NCI-H2227 (cell line): ENCODE measurements at regions not wholly inside any gene's neighbourhood (a gene's known extent, or its start where the extent isn't known, plus 50 kb on each side); places are given as distances from the start of the nearest gene placed in this dataset.

Source experiments
- DNase-seq: peaks from one replicate; lab custom pipeline; 2025; ENCODE audit not compliant: unreplicated experiment; lab: John Stamatoyannopoulos, UW

DNA sequence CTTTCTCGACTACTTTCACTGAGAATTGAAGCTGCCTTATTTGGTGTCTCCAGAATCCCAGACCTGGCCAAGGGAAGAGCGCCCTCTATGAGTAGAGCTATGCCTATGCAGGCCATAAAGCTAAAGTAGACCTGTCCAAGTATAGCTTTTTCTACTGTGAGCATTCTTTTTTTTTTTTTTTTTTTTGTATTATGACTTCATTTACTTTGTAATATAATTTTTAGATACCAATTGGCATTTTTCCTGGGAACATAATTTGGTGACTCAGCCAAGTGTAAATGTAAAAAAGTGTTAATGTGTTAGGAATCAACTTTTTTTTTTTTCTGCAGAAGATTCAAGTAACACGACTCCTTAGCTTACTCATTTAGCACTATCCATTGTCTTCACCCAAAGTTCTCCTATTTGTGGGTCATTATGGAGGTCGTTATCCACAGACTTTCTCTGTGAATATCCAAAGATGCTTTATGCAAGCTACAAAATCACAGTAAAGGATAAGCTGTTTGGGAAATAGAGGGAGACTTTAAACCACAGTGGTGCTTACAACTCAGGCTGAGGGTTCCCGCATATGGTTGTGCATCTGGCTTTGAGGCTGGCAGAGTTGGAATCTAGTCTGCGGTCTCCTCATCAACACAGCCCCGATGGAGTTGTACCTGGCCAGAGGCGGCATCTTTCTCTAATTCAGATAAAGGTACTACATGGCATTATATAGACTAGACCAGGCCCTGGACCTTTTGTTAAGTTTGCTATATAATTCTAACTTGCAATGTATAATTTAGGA, 1040.2 kb upstream of the SORCS1 start:
- no peak for DNase-seq

DNA sequence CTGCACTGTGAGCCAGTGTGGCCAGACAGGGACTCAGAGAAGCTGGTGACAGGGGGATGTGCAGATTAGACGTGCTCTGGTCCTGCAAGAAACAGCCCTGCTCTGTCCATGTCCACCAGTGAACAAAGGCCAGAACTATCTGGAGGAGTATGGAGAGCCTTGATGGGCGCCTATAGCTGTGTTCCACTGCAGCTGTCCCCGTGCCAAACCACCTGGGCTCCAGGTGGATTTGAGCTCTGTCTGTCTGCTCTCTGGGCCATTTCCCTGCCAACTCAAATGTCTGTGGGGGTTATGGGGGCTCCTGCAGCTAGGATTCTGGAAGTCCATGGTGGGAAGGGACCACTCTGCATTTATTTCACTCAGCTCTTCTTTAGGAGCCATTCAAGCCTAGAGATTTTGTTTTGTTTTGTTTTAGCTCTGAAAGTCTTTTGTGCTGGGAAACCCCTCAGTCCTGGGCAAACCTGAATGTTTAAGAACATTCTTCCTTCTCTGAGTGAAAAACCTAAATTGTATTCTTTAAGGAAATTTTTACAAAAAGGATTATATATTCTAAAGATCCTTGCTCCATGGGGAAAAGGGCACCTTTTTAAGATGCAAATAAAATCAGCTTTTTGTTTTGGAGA, 1039.5 kb upstream of the SORCS1 start:
- no peak for DNase-seq

DNA sequence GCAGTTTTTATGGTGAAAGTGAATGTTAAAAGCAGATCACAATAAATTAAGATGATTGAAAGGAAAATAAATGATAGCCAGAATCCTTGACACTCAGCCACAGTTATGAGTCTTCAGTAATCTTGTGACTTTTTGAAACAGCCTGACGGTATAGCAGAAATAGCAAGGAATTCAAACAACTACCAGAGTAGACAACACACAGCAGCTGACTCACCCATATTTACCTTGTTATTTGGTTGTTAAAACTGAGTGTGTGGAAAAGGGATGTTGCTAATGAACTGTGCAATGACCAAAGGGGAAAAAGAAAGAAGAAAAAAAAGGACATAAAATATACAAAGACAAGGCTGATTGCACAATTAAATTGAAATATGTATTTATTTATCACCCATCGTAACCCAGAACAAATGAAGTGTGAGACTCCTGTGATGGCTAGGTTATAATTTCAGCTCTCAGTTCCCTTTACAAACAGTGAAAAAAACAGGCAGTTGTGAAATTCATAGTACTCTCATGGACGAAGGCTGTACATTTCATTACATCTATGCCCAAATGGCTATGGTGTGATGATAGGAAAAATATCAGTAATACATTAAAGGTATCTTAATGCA, 1023.0 kb upstream of the SORCS1 start:
- DNase-seq, result no peak

DNA sequence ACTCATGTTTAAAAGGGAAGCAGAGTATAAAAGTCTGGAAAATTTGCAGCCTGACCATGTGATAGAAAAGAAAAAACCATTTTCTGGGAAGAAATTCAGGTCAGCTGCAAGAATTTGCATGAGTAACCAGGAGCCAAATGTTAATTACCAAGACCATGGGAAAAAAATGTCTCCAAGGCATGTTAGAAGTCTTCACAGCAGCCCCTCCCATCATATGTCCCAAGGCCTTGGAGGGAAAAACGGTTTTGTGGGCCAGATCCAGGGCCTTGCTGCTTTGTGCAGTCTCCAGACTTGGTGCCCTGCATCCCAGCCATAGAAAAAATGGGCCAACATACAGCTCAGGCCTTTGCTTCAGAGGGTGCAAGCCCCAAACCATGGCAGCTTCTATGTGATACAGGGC, 1019.6 kb upstream of the SORCS1 start:
- no peak for DNase-seq

DNA sequence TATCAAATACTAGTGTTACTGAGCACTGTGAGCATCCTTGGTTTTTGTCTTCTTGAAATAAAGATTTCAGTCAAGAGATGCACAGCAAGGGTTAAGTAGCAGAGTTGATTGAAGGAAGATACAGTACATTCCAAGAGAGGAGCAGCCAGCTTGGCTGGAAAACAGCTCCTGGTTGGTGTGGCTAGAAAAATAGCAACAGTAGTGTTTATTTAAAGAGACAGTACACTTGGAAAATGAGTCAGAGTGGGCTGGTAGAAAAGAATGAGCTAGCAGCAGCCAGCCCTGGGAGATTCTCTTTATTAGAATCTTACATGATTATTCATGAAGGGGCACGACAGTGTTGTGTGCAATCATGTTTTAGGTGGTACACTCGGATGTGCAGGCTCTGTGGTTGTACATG, 1016.4 kb upstream of the SORCS1 start:
- DNase-seq, result no peak

DNA sequence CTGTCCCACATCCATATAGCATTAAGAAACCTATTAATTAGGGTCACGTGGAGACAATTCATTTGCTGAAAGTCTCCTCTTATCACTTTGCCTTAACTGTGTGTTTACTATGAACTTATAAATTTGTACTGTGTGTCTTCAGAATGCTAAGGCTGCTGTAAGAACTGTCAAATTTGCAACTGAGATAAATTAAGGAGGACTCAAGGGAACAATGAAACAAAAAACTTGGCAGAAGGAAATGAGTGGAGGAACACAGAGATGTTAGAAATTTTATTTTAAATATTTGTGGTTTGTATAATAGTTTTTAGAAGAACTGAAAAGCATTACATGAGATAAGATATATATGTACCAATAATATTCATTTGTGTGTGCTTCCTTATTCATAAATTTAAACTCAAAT, 1005.3 kb upstream of the SORCS1 start:
- DNase-seq, result no peak

DNA sequence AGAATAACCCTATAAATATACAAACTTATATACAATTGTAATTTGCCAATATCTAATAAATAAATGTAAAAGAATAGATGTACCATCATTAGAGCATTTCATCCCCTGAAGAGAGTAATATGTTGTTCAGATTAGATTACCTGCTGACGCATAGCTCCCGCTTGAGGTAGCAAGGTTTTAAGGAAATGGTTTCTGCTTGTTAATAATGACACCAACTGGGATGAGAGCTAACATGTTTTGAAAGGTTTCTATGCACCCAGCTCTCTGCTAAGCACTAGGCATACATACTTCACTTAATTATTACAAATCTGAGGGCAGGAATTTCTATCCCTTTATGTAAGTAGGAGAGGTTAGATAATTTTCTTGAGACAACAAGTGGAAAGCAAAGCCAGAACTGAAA, 1003.3 kb upstream of the SORCS1 start:
- no peak for DNase-seq

DNA sequence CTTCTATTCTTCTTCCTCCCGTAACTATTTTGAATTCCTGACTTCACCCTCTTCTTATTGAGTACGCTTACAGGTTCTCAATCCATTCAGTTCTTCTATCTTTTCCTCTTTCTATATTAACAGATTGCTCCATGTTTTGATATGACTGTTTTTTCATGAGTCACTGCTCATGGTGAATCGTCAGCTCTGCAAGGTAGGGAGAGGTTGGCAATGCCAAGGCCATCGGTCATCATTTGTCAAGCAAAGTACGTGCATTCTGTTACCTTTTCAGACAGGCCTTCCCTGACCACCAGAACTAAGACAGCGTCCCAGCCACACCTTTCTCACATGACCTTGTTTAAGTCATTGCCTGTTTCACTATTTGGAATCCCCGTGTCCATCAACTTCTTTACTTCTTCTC, 1001.9 kb upstream of the SORCS1 start:
- no peak for DNase-seq

DNA sequence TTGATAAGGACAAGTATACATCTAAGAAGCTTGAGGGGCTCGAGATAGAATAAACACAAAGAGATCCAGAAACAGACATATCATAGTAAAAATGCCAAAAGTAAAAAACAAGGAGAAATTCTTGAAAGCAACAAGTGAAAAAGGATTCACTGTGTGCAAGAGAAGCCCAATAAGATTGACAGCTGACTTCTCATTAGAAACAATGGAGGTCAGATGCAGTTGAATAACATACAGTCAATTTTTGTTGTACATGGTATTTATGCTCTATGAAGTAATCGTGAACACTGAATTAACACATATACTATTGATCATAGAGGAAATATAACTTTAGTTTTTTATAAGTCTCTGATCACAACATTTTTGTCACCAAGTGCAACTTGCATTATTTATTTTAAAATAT, 982.8 kb upstream of the SORCS1 start:
- no peak for DNase-seq

DNA sequence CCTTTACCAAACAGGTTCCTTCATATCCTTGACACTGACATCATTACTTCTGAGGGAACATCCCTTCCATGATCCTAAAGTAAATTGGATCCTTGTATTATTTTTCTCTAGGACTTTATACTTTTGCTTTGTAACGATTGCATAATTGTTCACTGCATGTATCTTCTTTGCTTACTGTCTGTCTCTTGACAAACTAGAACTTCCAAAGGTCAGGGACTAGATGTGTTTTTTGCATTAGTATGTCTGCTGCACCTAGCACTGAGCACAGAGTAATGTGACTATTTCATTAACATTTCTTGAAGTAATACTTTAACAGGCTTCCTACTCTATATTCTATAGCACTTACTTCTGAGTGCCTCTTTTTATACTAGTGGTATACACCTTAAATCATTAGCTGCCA, 976.6 kb upstream of the SORCS1 start:
- no peak for DNase-seq

DNA sequence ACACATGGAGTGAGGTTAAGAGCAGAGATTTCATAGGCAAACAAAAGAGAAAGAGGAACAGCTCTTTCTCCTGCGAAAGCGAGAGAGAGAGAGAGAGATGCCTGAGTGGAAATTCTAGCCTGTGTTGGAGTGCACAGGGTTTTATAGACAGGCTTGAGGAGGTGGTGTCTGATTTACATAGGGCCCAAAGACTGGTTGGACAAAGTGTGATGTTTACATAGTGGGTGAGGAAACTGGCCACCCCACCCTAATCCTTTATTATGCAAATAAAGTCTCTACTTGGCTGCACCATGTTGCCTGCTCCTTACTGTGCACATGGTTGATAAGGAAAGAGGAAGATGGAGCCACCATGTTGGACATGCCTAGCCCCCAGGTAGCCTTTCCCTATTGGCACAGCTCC, 967.8 kb upstream of the SORCS1 start:
- DNase-seq, result no peak

DNA sequence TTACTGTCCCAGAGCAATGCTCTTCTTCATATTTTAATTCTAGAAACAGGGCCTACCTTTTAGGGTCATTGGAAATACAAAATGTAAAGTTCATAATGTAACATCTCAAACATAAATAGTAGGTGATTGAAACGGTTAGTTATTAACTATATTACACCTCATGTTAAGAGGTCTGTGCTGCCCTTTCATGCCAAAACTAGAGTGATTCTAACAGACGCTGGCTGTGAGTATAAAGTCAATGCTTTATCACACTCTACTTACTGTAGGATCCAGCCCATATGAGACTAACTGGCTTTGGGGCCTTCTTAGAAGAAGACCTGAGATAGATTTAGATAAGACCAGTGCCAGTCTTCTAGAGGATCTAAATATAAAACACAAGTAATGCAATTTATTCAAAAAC, 966.1 kb upstream of the SORCS1 start:
- DNase-seq, result no peak

DNA sequence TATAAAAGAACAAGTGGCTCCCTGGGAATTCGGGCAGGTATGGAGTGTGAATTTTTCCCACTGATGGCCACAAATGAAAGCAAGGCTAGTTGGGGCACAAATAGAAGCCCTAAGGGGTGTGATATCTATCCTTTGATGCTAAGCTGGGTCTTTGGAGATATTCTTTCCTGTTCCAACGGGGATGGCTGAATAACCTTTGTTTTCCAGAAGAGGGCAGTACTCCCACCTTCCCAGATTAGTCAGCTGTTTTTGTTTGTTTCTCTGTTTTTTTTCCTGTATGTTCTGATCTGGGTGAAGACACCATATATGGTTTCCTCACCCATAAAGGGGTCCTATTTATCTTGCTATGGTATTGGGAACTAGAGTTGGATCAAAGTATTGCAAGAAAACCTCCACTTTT, 947.7 kb upstream of the SORCS1 start:
- no peak for DNase-seq

DNA sequence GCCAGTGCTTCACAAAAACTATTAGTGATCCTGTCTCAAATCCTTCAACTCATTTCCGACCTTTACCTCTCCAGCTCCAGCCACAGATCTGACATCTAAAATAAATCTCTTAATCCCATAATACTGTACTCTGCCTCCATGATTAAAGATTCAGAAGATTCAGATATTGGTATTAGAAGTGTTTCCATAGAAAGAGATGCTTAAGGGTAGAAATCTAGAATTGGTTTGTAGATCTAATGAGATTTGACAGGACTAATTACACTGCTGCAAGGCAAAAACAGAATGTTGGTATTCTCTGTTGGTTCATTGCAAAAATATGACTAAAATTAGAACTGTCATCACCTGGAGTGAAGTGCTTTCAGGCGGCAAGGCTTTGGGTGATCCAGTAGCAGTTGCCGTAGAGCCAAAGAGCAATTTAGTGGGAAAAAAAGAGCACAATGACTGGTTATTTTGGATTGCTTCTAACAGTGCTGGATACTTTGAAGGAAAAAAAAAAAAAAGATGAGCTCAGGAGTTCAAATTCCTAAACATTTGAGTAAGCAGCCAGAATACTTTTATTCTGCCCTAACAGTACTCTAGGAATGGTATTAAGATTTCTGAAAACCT, 940.1 kb upstream of the SORCS1 start:
- no peak for DNase-seq

DNA sequence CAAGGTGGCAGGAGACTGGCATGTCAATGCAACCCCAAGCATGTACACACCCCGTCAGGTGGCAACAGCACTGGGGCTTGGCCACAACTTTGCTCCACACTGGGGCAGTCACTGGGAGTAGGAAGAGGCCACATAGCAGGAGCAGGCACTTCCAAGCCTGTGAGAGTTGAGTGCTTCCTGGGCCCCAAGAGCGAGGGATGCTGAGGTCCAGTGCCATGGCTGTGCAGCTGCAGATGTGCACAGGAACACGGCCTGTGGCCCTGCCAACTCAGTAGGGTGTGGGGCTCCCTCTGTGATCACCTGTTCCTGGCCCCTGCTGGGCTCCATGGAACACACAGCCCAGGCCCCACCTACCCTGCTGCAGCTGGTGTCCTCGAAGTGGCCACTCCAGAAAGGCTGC, 932.8 kb upstream of the SORCS1 start:
- DNase-seq, result no peak

DNA sequence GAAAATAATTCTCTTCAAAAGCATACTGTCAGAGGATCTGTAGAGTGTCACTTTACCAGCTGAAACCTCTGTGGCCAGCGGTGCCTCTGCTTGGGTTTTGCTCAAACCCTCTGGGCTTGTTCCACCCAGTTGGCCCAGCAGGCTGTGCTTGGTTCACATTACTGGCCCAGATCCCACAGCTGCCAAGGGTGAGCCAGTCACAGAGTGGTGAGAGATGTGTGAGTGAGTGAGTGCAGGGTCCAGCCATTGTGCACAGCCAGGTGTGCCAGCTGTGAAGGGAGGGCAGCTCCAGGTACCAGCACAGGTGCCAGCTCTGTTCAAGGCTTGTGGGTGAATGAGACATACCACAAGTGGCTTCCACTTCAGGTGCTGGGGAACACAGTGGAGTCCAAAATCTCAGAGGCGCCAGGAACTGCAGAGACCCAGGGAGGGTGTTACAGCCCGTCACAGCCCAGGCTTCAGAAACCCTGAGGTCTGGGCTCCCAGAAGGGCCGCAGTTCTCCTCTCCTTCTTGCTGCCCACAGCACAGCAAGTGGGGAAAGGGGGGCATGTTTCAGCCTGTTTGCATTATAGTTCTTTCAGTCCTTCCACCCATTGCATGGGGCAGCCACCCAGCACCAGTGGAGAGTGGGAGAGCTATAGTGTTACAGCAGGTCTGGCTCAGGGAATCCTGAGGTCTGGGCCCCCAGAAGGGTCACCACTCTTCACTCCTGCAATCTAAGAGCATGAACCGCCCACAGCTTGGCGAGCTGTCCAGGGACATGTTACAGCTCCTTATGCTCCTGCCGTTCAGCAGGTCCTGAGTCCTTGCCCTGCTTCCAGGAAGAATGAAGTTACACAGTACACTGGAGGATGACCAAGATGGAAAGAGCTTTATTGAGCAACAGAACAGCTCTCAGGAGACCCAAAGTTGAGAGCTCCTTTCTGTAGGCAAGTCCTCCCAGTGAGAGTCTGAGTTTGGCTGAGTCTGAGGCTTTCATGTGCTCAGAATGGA, 931.7 kb upstream of the SORCS1 start:
- DNase-seq, result no peak

DNA sequence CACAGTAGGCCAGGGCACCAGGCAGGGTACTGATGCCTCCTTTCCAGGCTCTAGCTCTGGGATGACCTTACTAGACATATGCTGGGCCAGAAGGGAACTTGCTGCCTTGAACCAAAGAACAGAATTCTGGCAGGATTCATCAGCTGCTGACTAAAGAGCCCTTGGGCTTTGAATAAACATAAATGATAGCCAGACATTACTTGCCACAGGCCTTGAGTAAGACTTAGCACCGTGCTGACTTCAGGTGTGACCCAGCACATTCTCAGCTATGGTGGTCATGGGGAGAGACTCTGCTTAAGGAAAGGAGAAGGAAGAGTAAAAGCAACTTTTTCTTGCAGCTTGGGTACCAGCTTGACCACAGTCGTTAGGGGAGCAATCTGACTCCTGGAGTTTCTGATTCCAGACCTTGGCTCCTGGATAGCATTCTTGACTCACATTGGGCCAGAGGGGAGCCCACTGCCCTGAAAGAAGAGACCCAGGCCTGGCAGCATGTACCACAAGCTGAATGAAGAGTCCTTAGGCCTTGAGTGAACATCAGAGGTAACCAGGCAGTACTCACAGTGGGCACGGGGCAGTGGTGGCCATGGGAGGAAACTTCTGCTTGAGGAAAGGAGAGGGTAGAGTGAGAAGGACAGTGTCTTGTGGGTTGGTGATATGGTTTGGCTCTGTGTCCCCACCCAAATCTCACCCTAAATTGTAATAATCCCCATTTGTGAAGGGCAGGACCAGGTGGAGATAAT, 926.1 kb upstream of the SORCS1 start:
- no peak for DNase-seq

DNA sequence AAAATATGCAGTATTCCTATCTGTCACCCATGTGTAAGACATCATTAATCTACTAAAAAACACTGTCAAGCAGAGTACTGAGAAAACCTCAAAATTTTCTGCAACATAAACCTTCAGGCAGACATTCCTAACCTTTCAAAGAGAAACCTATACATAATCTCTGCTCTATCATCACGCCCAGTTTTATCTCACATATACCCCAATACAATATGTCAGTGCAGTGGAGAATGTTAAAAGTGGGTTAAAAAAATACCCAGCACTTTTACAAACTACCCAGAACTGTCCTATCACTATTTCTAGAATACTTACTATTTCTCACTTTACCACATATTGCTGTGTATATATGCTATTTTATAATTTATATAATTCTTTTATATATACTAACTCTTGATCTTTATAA, 922.0 kb upstream of the SORCS1 start:
- no peak for DNase-seq

DNA sequence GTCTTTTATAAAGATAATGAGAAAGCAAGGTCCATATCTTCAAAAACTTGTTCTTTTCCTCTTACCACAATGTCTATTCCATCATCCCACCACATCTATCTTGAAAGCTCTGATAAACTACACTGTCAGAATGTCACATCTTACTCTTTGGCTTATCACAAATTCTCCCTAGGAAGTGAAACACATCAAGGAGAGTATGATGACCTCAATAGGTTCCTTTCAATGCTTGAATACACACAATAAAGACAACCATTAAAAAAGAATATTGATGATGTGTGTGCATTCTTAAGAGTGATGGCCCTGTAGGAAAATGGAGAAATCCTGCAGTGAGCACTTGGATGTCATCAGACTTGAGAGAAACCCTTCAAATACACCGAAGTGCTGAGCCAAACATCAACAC, 918.1 kb upstream of the SORCS1 start:
- DNase-seq, result no peak

DNA sequence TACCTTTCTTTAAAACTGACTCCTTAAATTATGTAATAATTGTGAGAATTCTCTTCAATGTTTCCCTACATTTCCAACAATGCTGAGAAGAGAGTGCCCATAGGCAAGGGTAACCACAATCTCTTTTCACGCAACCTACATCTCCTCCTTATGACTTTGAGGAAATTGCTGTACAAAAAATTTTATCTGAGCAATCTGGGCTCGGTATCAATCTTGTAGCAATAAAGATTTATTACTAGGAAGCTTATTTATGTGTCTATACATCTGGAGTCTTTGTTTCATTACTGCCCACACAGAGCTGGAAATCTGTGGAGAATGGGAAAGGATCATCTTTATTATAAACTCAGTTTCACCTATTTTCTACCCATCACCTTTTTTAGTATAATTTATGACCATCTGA, 913.8 kb upstream of the SORCS1 start:
- DNase-seq, result no peak
